ENCODE measurements at regions not wholly inside any gene's neighbourhood (a gene's known extent, or its start where the extent isn't known, plus 50 kb on each side); places are given as distances from the start of the nearest gene placed in this dataset.

DNA sequence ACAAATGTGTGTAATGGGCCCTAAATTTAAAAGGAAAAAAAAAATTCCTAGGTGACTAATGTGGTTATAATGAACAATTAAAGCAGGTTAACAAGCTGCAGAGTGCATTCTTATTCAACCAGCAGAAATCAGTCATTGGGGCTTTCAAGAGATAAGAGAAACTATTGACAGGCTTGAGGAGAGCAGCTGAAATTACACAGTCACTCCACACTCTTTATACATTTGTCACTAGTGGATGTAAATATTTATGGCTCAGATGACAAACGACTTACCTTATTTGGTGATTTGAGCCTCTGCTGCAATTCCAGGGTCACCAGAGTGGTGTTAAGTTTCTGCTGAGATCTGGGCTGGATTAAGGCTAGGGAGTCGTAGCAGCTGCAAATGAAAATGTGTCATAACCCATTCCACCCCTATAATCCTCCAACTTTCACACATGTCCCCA lies 896.3 kb downstream of the TTLL7 start:
- intact Hi-C loops (cut with micrococcal nuclease), result no loop called here

DNA sequence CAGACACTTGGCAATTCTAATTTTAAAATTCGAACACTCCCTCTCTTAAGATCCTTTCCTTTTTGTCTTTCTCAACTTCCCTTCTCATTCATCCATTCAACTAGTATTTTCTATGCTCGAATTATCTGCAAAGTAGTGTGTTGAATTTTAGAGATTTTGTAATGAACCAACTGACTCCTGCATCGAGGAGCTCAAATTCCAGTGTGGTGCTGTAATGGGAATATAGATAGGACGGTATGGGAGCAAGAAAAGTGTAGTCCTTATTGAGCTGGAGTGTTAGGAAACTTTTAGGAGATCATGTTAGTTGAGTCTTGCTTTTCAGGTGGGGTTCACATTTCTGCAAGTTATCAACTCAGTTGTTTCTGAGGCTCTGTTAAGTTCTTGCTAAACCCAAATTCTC lies 897.5 kb downstream of the TTLL7 start:
- intact Hi-C loops (cut with micrococcal nuclease), result no loop called here

DNA sequence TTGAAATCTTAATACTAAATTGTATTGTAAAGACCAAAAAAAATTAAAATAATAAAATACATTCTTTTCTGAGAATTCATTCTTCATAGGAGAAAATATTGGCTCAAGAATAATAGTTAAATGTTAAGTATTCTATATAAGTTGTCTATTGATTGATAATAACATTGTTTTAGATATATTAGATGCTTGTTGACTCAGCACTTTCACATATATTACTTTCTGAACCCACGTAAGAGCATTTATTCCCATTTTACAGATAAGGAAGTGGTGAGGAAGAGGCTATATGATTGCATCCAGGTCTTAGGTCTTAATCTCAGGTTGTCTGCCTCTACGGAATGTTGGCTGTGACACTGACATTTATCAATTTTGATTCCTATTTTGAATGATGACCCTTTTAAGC lies 898.8 kb downstream of the TTLL7 start:
- intact Hi-C loops (cut with micrococcal nuclease), result no loop called here

DNA sequence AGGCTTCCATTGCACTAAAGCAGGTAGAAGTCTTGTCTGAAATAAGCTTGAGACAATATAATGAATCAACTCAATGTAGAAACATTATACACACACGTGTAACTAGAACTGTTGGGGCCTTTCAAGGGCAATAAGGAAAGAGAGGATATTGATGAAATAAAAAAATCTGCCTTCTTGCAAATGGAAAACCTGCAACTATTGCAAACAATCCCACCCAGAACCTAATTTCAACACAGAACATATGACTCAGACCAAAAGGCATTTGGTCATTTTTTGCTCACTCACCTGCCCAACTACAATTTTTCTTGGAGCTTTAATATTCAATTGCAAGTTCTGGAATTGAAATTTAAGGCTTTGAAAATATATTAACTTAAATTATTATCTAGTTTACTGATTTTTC lies 900.1 kb downstream of the TTLL7 start:
- intact Hi-C loops (cut with micrococcal nuclease), result no loop called here

DNA sequence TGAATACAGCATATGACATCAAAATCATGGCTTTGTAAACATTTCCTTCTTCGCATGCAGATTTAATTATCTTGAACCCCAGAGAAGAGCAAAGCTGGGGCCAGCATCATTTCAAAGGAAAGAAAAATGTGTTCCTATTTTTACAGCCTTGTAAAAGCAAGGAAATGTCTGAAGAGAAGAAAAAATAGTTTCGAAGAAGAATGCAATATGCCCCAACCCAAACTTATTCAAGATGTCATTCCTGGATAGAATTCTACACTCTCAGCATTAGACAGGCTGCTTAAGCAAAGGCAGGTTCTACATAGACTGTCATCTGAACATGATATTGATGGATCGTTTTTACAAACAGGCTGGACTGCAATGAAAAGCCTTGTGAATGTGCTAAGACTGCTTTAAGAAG lies 900.8 kb downstream of the TTLL7 start:
- intact Hi-C loops (cut with micrococcal nuclease), result no loop called here

DNA sequence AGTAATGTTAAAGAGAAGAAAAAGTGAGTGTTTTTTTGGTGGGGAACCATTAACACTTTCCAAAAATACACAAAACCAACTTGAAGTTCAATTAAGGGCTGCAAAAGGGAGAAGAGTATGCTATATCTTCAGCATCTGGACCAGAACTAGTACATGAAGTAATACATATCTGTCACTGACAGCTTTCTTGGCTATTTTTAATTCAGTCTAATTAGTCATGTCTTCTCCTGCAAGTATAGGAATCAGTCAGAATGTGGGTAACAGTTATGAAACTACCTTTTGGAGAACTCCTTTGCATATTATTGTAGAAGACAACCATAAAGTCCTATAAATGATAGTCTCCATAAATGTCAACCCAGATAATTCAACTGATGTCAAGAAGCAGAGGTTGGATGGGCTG lies 901.2 kb downstream of the TTLL7 start:
- intact Hi-C loops (cut with micrococcal nuclease), result no loop called here

DNA sequence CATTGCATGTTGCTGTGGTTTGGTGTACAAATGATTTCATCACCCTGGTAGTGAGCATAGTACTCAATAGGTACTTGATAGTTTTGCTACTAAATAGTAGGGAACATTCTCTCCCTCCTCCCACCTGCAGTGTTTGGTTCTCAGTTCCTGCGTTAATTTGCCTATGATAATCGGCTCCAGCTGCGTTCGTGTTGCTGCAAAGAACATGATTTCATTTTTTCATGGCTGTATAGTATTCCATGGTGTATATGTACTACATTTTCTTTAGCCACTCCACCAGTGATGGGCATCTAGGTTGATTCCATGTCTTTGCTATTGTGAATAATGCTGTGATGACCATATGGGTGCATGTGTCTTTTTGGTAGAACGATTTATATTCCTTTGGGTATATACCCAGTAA lies 903.4 kb downstream of the TTLL7 start:
- intact Hi-C loops (cut with micrococcal nuclease), result no loop called here

DNA sequence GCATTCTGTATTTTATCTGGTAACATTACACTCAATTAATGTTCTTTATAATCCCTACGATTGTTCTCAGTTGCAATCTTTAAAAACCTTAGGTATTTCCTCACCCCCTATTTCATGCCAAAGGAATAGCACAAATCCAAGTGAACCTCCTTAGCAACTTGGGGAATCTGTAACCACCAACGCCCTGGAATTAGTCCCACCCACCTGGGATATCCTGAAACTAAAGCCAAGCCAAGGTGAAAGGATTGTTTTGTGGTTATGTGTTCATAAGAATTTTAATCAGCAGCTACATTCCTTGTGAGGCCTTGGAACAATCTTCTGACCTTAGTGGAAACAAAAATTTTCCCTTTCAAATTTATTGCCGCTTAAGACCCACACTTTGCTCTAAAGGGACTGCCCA lies 908.7 kb downstream of the TTLL7 start:
- intact Hi-C loops (cut with micrococcal nuclease), result no loop called here

DNA sequence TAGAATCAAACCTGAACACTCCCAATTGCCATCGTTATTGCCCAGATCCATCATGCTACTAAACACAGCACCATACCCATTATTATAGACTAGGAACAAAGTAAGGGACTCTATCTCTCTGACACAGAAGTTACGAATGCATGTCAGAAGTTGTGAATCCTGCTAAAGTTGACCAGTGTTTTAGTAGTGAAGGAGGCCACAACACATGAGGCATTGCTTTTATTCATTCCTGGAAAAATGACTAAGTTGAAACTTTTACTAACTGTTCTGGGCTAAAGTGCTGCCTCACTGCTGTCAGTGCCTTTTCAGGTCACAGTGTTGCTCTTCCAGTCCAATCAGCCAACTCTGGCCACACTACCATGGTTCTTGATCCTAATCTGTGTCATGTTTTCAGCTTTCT lies 911.1 kb downstream of the TTLL7 start:
- intact Hi-C loops (cut with micrococcal nuclease), result no loop called here

DNA sequence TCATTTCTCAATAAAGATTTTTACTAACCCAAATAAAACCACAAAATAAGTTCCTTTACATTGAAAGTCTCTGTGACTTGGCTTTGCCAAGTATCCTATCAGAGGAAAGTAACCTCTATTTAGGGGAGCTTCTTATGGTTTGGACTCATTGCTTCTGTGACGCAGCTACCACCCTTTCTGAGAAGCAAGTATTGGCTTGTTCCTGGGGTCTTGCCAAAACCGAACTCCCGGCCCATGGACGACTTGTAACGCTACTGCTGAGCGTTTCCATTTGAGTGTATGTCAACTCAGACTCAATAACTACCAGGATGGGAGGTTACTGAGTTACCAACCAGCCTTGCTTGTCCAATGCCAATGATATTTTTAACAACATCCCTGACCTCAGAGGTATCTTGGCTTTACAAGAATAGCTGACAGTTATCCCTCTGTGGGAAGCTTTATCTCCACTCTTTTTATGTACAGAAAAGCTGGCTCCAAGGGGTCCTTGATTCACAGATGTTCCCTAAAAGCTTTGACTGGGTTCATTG lies 911.9 kb downstream of the TTLL7 start:
- intact Hi-C loops (cut with micrococcal nuclease), result no loop called here

DNA sequence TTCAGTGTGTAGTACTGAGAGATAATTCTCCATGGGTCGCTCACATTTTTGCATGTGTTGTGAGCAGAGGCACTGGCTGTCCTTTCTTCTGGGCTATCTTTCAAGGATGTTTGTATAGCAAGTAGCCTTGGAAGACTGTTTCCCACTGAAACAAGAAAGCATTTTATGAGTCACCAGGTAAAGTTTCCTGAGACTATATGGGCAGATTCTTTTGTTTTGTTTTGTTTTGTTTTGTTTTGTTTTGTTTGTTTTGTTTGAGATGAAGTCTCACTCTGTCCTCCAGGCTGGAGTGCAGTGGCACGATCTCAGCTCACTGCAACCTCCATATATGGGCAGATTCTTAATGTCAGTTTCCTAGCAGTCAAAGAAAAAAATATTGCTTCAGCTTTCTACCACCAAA lies 912.6 kb downstream of the TTLL7 start:
- intact Hi-C loops (cut with micrococcal nuclease), result no loop called here

DNA sequence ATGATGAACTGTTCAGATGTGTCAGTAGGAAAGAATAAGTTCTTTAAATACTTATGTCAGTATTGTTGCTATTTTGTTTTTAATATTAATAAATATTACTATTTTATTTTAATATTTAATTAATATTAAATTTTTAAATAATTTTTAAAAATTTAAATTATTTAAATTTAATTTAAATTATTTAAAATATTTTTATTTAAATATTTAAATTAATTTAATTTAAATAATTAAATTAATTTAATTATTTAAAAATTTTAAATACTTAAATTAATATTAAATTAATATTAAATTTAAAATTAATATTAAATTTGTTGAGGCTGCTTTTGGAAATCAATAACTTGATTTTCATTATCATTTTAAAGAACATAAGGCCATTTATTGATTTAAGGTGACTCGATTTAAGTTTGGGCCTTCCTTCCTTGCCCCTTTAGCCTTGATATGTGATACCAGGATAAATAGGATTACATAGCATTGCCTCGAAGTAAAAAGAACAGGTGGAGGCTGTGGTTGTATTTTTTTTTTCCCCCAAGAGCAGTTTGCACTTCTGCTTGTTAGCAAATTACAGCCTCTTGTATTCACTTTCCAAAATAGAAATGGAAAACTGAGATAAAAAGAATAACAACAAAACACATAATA lies 915.2 kb downstream of the TTLL7 start:
- intact Hi-C loops (cut with micrococcal nuclease), result no loop called here

DNA sequence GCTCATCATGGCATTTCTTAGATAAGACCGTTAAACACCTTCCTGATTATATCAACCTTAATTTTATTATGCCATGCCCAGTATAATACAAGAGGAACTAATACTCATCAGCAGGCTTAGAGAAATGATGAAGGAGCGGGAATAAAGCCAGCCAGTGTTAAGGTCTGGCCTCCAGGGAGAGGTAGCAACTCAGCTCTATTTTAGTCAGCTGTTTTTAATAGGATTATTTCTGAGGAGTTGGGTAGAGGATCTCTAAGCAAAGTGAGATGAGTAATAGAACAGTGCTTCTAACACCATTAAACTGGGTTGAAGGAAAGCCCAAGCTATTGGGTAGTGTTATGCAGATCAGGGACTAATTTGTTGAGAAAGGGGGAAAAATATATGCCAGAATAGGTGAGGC lies 921.5 kb downstream of the TTLL7 start:
- intact Hi-C loops (cut with micrococcal nuclease), result no loop called here

DNA sequence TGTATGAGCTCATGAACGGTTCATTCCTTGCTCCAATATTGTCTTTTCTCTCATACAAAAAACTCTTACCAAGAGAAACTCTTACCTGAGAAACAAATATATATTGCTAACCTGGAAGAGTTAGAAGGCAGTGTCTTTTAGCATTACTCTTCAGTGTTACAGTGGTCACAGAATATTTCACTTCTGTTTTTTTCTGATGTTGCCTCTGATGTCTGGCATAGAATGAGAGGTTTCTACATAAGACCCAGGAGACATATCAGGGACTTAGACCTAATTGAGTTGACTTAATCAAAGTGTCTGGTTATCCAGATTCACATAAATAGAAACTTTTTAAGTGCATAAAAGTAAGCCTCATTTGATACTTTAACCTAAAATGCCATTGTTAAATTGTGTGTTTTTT lies 923.8 kb downstream of the TTLL7 start:
- intact Hi-C loops (cut with micrococcal nuclease), result no loop called here

DNA sequence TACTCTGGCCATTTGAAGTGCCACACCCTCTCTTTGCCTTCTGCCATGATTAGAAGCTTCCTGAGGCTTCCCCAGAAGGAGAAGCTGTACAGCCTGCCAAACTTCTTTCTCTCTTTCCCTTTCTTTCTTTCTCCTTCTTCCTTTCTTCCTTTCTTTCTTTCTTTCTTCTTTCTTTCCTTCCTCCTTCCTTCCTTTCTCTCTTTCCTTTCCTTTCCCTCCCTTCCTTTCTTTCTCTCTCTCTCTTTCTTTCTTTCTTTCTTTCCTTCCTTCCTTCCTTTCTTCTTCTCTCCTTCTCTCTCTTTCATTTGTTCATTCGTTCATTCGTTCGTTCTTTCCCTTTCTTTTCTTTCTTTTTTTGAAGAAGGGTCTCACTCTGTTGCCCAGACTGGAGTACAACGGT lies 931.0 kb downstream of the TTLL7 start:
- intact Hi-C loops (cut with micrococcal nuclease), result no loop called here

DNA sequence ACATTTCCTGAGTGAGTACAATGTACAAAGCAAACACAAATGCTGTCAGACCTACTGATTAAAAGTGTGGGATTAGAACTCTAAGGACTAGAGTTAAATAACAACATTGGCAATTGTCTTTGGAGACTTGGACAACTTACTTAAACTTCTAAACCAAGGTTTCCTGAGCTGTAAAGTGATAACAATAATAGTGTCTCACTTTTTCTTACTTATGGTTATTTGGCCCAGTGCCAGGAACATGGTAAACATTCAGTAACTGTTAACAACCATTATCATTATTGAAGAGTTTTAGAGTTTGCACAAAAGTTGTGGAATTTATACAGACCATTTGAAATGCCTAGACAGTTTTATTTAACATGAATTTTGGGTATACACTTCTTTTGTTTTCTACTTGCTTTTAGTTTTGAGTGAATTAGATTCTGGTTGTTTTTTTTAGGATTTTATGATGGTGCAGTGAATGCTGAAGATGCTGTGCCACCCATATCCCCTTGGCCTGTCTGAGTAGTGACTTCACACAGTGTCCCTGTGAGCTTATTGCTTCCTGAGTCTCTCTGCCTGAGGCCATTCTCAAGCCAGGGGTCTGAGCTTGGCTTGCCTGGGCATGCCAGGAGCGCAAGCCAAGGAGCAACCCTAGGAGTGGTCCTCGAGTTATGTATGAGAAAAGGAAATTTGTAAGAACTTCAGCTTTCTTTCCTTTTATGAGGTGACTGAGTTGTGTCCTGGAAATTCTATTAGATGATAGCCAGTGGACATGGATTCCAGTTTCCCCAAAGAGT lies 932.8 kb downstream of the TTLL7 start:
- intact Hi-C loops (cut with micrococcal nuclease), result no loop called here

DNA sequence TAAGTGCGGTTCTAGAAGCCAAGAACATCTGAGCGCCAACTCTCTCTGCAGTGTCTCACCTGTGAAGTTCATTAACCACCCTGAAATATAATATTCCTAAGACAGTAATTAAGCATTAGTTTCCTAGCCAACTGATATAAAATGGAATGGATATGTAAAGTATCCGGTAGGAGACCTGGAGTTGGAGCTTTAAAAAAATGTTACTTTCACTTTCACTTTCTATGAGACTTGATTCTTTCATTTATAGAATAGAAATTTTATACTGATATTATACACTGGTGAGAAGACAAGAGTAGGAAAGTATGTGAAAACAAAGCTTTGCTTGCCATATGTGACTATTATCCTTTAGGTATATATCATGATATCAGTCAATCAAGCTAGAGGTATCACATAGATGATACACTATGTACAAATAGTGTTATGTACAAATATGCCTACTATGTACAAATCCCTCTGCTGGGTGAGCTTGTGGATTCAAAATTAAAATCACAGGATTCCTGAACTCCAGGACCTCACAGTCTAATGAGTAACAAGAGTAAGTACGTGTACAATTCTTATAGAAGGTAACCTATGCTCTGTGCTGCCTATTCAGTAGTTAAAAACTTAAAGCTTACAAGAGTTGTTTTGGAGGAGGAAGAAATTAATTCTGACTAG lies 934.2 kb downstream of the TTLL7 start:
- intact Hi-C loops (cut with micrococcal nuclease), result loop anchor here (5.0 kb wide), 1 partner anchor 43 kb away; no protein-coding TSS in a partner anchor

DNA sequence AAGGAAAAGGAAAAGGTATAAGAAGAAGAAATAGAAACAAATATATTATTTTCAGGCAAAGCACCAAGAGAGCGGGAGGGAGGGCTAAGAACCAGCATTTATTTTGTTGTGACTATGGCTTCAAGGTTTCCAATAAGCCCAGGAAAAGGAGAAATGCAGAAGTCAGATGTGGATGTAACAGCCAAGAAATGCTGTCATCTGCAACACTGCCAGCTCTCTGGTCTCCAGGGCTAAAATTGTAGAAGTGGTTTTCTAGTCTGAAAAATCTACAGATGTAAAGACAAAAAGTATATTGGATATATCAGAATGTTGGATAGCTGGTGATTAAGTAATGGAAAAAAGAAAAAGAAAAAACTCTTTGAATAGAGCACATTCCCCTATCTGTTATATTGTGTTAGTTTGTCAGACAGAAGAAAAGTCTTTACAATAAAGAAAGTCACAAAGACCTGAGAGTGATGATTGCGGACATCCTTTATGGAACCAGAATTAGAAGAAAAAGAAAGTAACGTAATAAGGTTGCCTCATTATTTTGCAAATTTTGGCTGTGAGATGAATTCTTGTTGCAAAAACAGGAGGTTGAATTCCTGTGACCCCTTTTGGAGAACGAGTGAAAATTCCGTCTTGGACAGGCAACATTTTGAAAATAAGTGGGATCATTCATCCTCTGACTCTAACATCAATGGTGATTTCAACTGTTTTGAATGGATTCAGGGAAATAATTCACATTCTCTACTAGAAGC lies 938.1 kb downstream of the TTLL7 start:
- intact Hi-C loops (cut with micrococcal nuclease), result loop anchor here (5.0 kb wide), 1 partner anchor 46 kb away; no protein-coding TSS in a partner anchor

DNA sequence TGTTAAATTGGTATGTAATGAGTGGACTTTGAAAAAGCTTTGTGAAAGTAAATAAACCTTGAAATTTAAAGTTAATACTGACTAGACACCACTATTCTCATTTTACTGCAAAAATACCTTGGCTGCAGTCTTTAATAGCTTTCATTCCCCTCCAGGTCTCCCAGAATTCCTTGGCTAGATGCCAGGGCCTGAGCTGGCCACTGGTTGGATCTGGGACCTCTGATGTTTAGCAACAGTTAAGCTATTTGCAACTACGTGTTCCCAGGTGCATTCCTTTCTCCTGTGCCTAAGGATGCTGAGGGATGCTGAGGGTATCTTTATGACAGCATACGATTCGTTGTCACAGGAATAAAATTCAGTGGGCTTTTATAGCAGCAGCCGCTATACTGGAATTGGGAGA lies 938.7 kb downstream of the TTLL7 start:
- intact Hi-C loops (cut with micrococcal nuclease), result loop anchor here (5.0 kb wide), 1 partner anchor 47 kb away; no protein-coding TSS in a partner anchor

DNA sequence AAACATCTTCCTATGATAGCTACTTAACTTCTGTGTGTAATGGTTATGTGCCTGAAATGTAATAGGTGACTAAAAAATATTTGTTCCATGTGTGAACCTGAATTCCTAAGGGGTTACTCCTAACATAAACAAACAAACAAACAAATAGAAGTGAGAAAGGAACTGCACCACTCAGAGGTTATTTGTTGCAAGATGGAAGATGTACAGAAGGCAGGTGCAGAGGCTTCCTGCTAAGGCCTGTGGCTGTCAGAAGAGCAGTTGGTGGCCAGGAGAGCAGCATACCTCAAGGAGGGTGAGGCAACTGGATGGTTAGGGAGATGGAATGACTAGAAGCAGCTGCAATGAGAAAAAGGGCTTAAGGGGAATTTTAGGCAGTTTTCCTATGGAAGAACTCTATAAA lies 940.6 kb downstream of the TTLL7 start:
- intact Hi-C loops (cut with micrococcal nuclease), result no loop called here

DNA sequence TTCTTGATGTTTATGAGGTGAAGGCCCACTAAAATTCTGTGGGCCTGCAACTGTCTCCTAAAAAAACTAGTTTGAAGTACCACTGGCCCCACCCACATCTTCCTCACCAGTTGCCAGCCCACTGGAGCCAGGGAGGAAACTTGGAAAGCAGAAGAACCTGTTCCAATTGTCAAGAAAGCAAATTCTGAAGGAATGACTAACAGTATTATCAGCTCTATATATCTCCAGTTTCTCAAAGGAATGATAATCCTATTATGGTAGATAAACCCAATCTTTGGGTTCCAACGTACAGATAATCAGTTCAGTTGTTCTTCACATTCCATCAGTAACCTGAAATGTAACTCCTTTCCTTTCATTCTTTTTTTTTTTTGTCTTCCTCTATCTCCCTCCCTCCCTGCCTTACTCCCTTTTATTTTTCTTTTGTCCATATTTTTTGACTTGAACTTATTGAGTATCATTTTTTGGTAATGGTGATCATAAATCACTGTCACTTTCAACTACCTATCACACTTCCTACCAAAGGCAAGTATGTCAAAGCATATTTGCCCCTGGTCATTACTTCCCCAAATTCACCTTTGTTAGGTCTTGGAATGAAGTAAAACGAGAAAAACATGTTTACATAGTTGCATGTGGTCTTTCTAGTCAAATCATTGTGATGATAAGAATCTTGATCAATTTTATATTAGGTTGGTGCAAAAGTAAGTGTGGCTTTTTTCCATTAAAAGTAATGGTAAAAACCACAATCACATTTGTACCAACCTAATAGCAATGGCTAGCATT lies 943.4 kb downstream of the TTLL7 start:
- intact Hi-C loops (cut with micrococcal nuclease), result no loop called here
